NCI-H460 (cell line): ENCODE measurements at regions not wholly inside any gene's neighbourhood (a gene's known extent, or its start where the extent isn't known, plus 50 kb on each side); places are given as distances from the start of the nearest gene placed in this dataset.

Source experiments
- DNase-seq: peaks from one replicate; pipeline ENCODE4 v3.0.0-alpha.2; 2016; ENCODE audit warnings: low read depth; ENCODE audit errors: extremely low read depth

- no peak for DNase-seq
Observed at GRCh38 chr12:4969405-4969804, 59.7 kb downstream of the KCNA1 start.

GRCh38 chr12:4974217-4974616, 64.5 kb downstream of the KCNA1 start:
- DNase-seq, result no peak

- DNase-seq, result peak; percentile 27
Observed at GRCh38 chr12:4975574-4975973, 65.9 kb downstream of the KCNA1 start.

DNA sequence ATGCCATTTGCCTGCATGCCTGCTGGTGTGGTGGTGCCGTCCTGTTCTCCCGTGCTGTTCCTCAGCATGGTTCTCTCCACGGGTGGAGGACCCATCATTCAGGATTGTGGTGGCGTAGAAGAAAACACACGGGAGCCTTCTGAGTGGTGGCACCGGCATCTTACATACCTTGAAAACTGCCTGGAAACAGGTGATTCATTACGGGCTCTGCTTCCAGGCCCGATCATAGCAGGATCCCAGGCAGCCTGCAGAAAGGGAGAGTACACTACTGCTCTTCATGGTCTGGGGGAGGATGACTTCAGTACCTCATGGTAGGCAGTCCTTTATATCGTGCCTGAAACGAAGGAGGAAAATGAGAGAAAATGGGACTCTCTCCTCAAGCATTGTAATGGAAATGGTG, 66.6 kb upstream of the KCNA5 start:
- DNase-seq, result no peak

DNA sequence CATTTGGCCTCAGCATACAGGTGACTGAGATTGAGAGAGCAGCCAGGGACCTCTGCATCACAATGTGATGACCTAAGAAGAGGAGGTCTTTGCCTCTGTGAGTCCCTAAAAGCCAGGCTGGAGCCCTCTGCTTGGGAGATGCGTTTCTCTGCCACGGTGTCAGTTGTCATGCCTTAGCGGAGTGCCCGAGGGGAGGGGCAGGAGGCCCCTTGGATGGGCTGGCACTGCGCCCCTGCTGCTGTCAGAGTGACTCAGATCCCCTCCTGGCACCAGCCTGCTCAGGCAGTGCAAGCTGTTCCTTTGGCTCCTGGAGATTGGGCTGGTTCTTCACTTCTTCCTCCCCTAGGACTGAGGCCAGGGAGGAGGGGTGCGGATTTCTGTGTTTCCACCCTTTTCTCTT, 64.9 kb upstream of the KCNA5 start:
- DNase-seq, result no peak

GRCh38 chr12:4979737-4980136, 63.9 kb upstream of the KCNA5 start:
- no peak for DNase-seq

DNA sequence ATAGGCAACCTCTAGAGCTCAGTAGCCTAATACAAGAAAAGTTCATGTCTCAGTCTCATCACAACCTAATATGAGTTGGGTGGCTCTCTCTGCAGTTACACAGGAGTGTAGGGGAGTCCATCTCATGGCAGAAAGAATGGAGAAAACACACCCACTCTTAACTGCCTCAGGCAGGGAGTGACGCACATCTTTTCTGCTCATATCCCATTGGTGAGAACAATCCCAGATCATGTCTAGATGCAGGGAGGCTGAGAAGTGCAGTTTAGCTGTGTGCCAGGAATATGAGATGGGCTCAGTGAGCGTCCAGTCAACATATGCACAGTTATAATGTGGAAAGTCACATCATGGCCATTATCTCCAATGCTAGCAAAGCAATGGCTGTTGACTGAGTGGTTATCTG, 59.3 kb upstream of the KCNA5 start:
- no peak for DNase-seq

DNA sequence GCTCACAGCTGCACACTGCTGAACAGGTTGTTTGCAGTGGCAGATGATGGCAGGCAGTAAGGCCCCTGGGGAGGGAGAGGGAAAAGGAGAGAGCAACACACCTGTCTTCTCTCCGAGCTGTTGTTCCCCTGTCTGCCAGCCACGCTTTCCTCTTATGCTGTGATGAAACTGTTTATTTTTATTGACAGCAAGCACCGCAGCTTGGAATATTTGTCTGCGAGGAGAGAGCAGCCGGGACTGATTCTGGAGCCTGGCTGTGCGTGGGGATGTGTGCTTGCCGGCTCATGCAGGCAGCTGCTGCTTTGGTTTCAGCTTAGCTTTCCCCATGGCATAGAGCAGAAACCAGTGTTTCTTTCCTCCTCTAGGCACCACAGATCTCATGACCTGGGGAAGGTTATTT, 58.7 kb upstream of the KCNA5 start:
- no peak for DNase-seq

DNA sequence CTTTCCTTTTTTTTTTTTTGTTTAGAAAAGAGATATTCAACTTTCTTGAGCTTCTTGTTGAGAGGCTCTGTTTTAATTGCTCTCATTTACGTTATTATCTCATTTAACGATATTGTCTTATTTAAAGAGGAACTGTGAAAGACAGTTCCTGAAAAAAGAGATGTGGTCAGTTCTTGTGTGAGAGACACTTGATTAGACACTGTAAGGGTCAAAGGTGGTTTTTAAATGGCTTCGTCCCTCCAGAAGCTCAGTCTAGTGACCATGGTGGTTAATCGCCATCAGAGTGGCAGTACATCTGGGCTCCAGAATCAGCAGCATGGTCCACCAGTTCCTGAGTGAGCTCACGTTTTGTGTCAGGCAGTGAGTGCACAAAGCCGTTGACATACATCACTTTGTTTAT, 57.9 kb upstream of the KCNA5 start:
- DNase-seq, result no peak

- no peak for DNase-seq
Observed at GRCh38 chr12:4987076-4988046, 56.3 kb upstream of the KCNA5 start.

GRCh38 chr12:4991373-4991772, 52.3 kb upstream of the KCNA5 start:
- DNase-seq, result no peak

DNA sequence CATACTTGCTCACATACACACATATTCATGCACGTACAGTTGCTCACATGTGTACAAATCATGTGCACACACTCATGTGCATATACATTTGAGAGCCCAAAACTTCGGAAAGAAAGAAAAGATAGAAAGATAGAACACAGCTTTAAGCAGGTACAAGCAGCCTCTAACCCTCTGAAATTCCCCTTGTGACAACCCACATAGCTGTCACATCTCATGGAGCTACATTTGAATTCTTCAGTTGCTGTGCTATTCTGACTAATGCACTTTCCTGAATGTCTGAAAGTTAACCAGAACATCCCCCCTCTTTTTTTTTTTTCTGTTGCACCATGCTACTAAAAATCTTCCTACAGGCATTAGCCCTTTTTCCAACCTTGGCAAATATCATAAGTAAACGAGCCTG, 51.9 kb upstream of the KCNA5 start:
- no peak for DNase-seq

GRCh38 chr12:4992871-4993270, 50.8 kb upstream of the KCNA5 start:
- no peak for DNase-seq
